Transverse colon (tissue), 4 donors: ENCODE measurements at regions not wholly inside any gene's neighbourhood (a gene's known extent, or its start where the extent isn't known, plus 50 kb on each side); places are given as distances from the start of the nearest gene placed in this dataset.

Experiments used
- CTCF ChIP-seq, 5 experiments: fragments of 200-600 bp in 3 of 5; fragments of 450-650 bp in 2 of 5; sonication (generic) in 3 of 5; IDR thresholded peaks; 1 replicate in 2 of 5; 2 replicates in 3 of 5; pipeline ENCODE4 v1.5.1; 2016 to 2017; ENCODE audit warnings: antibody characterized with exemption in 5 of 5, inconsistent platforms in 3 of 5, mild to moderate bottlenecking in 2 of 5, moderate library complexity in 1 of 5
- POLR2A ChIP-seq: fragments of 450-650 bp; IDR thresholded peaks from one replicate; pipeline ENCODE4 v1.6.1; 2016; ENCODE audit warnings: antibody characterized with exemption, mild to moderate bottlenecking, moderate library complexity
- POLR2AphosphoS5 ChIP-seq, 3 donors: sonication (generic); formaldehyde crosslinking; IDR thresholded peaks; one replicate each; pipeline ENCODE4 v1.6.1; 2016; ENCODE audit warnings: antibody characterized with exemption in 3 of 3

- TF ChIP-seq CTCF (IDR thresholded peaks at IDR 0.05) (no peak), POLR2A (no peak), POLR2AphosphoS5 (IDR thresholded peaks at IDR 0.05) (no peak)
Observed at GRCh38 chr1:241411776-241412338, 54.9 kb upstream of the RGS7 start.
